Peyer's patch (tissue), 4 donors: ENCODE measurements at regions not wholly inside any gene's neighbourhood (a gene's known extent, or its start where the extent isn't known, plus 50 kb on each side); places are given as distances from the start of the nearest gene placed in this dataset.

Source experiments
- DNase-seq, 3 donors: peaks; one replicate each; pipeline ENCODE4 v3.0.0-alpha.2; 2017 to 2019
- H3K27ac ChIP-seq, 4 donors: fragments of 200-600 bp; sonication (generic); one replicate each; pipeline ENCODE4 v1.5.1; 2016 to 2019
- H3K27me3 ChIP-seq, 2 donors: fragments of 200-600 bp; sonication (generic); one replicate each; pipeline ENCODE4 v1.5.1; 2019
- H3K36me3 ChIP-seq, 3 donors: fragments of 200-600 bp; sonication (generic); one replicate each; pipeline ENCODE4 v1.5.1; 2016 to 2019
- H3K4me1 ChIP-seq, 4 donors: fragments of 200-600 bp; sonication (generic); one replicate each; pipeline ENCODE4 v1.5.1; 2016 to 2019
- H3K4me3 ChIP-seq, 4 donors: fragments of 200-600 bp; sonication (generic); 1 replicate in 3 of 4; 2 replicates in 1 of 4; pipeline ENCODE4 v1.5.1; 2016 to 2019; ENCODE audit warnings: mild to moderate bottlenecking in 1 of 4
- H3K9me3 ChIP-seq, 4 donors: fragments of 200-600 bp; sonication (generic); one replicate each; pipeline ENCODE4 v1.5.1; 2016 to 2019; ENCODE audit warnings: mild to moderate bottlenecking in 1 of 4
- CTCF ChIP-seq, 6 experiments: fragments of 450-650 bp in 4 of 6; fragments of 200-600 bp in 2 of 6; sonication (generic) in 1 of 6; IDR thresholded peaks; one replicate each; pipeline ENCODE4 v1.5.1; 2017 to 2019; ENCODE audit warnings: antibody characterized with exemption in 6 of 6, mild to moderate bottlenecking in 3 of 6, moderate library complexity in 1 of 6
- POLR2A ChIP-seq, 2 donors: fragments of 450-650 bp; IDR thresholded peaks; one replicate each; pipeline ENCODE4 v1.5.1; 2017; ENCODE audit warnings: antibody characterized with exemption in 2 of 2, mild to moderate bottlenecking in 2 of 2, moderate library complexity in 2 of 2

GRCh38 chr12:4137015-4137414 is 136.5 kb upstream of the CCND2 start:
- H3K27me3 ChIP-seq, result no peaks in the 10 kb centered on the region
- TF ChIP-seq POLR2A (IDR thresholded peaks at IDR 0.05) (no peak), CTCF (IDR thresholded peaks at IDR 0.05) (no peak)
- no peaks in the 10 kb centered on the region for H3K36me3 ChIP-seq
- no peak for DNase-seq
- no peaks in the 10 kb centered on the region for H3K9me3 ChIP-seq
- no peak overlapping the region for H3K4me3 ChIP-seq
- H3K27ac ChIP-seq, result no peak overlapping the region
- no peaks in the 10 kb centered on the region for H3K4me1 ChIP-seq

GRCh38 chr12:4135919-4136605 is 137.5 kb upstream of the CCND2 start:
- Histone ChIP-seq H3K27ac (peak overlapping the region in 2 of 4 donors; percentile 0 to 49), H3K27me3 (no peaks in the 10 kb centered on the region), H3K9me3 (no peaks in the 10 kb centered on the region), H3K4me3 (no peak overlapping the region), H3K36me3 (no peaks in the 10 kb centered on the region), H3K4me1 (no peaks in the 10 kb centered on the region)
- TF ChIP-seq POLR2A (IDR thresholded peaks at IDR 0.05) (no peak), CTCF (IDR thresholded peaks at IDR 0.05) (no peak)
- DNase-seq, result peak in 2 of 3 donors; percentile 72 to 77

GRCh38 chr12:4134448-4135263 is 138.9 kb upstream of the CCND2 start:
- no peak overlapping the region for H3K4me3 ChIP-seq
- DNase-seq, result no peak

GRCh38 chr12:4133636-4134447 is 139.7 kb upstream of the CCND2 start:
- no peaks in the 10 kb centered on the region for H3K27me3 ChIP-seq
- no peak for TF ChIP-seq POLR2A (IDR thresholded peaks at IDR 0.05)
- no peak for TF ChIP-seq CTCF (IDR thresholded peaks at IDR 0.05)
- no peak overlapping the region for H3K4me3 ChIP-seq
- H3K9me3 ChIP-seq, result no peaks in the 10 kb centered on the region
- H3K36me3 ChIP-seq, result no peaks in the 10 kb centered on the region
- no peak for DNase-seq
- no peaks in the 10 kb centered on the region for H3K4me1 ChIP-seq
- no peak overlapping the region for H3K27ac ChIP-seq

More at GRCh38 chr12:4134448-4135263, 138.9 kb upstream of the CCND2 start:
- TF ChIP-seq CTCF (IDR thresholded peaks at IDR 0.05), result no peak
- TF ChIP-seq POLR2A (IDR thresholded peaks at IDR 0.05), result no peak
- no peaks in the 10 kb centered on the region for H3K4me1 ChIP-seq
- H3K36me3 ChIP-seq, result no peaks in the 10 kb centered on the region
- no peak overlapping the region for H3K27ac ChIP-seq
- H3K27me3 ChIP-seq, result no peaks in the 10 kb centered on the region
- H3K9me3 ChIP-seq, result no peaks in the 10 kb centered on the region

- H3K27ac ChIP-seq, result no peak overlapping the region
- TF ChIP-seq POLR2A (IDR thresholded peaks at IDR 0.05), result no peak
- TF ChIP-seq CTCF (IDR thresholded peaks at IDR 0.05), result no peak
- H3K4me3 ChIP-seq, result no peak overlapping the region
- H3K9me3 ChIP-seq, result no peaks in the 10 kb centered on the region
- no peak for DNase-seq
- no peaks in the 10 kb centered on the region for H3K27me3 ChIP-seq
- H3K4me1 ChIP-seq, result no peaks in the 10 kb centered on the region
- no peaks in the 10 kb centered on the region for H3K36me3 ChIP-seq
Observed at GRCh38 chr12:4133029-4133428, 140.5 kb upstream of the CCND2 start.
